Suppressor macrophage treated with lipopolysaccharide for 4 hours (primary cell): ENCODE measurements at regions not wholly inside any gene's neighbourhood (a gene's known extent, or its start where the extent isn't known, plus 50 kb on each side); places are given as distances from the start of the nearest gene placed in this dataset.
"Not testable (repeated sequence)": the region's sequence is repeated elsewhere in the genome, so short reads cannot be mapped to it uniquely, and the experiment has no call there.

Source experiments
- DNase-seq: peaks from one replicate; pipeline ENCODE4 v3.0.0-alpha.2; 2020

DNA sequence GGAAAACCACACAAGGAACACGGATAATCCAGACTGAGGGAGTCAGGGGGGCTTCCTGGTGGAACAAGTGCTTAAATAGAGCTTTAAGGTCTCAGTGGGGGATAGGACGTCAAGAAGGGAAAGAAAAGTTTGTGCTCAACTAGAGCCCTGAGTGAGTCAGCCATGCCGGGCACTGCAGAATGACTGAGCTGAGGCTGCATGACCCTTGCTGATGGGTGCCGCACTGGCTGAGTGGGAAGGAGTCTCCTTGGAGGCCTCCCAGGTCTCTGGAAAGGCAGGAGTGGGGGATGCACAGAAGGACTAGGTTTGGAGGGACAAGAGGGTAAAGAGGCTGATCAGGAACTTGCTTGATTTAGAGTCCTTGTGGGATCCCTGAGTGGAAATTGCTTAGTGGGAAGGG lies 150.3 kb downstream of the RPLP1 start:
- DNase-seq: no peak

DNA sequence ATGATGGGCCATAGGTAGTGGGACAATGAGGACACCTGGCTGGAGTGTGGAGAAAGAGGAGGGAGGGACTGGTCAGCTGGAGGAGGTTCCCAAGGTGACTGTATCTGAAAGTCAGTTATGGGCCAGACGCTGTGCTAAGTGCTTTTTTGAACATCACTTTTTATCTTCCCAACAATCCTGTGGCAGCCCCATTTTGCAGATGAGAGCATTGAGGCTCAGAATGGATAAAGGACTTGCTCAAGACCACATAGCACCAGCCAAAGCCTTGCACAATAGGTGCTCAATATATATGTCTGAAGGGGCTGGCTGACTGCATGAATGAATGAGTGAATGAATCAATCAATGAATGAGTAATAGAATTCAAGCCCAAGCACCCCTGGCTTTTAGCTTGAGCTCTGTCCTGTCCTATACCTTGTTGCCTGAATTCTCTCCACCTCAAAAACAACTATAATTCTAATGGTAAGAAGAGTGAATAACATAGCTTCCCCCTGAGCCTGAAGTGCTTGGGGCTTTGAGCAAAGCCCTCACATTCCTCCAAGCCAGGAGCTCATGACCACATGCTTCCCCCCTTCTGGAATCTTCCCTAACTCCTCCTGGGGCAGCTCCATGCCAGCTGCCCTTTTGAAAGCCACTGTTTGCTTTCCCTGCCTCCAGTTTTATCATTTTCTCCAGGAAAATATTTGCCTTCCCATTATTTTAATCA lies 150.9 kb downstream of the RPLP1 start:
- no peak for DNase-seq

DNA sequence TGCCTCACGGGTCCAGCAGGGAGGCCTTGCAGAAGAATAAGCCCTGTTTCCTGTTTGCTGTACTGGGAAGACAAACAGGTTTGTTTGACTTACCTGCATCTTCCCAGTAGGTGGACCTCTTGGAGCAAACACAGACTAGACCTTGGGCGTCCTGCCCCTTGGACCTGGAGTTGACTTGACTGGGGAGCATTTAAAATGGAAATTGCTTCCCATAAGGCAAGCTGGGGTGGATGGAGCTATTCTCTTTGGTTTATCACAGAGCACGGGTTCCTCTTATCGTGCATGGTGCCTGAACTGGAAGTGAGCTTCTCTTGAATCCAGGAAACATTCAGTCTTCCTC lies 151.4 kb downstream of the RPLP1 start:
- no peak for DNase-seq

DNA sequence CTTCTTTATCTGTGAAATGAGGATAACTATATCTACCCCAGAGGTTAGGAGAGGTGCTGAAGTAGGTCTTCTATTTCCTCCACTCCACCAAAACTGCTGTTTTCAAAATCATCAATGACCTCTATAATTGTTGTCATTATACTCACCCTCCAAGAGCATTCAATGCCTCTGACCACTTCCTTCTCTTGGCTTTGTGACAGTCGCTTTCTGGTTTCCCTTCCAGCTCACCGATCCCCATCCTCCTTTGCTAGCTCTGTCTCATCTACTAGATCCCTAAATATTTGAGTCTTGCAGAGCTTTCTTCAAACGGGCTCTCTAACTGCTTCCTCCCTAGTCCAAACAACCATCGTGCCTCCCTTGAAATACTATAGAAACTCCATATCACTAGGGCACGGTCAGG lies 153.5 kb downstream of the RPLP1 start:
- peak; percentile 43 for DNase-seq

DNA sequence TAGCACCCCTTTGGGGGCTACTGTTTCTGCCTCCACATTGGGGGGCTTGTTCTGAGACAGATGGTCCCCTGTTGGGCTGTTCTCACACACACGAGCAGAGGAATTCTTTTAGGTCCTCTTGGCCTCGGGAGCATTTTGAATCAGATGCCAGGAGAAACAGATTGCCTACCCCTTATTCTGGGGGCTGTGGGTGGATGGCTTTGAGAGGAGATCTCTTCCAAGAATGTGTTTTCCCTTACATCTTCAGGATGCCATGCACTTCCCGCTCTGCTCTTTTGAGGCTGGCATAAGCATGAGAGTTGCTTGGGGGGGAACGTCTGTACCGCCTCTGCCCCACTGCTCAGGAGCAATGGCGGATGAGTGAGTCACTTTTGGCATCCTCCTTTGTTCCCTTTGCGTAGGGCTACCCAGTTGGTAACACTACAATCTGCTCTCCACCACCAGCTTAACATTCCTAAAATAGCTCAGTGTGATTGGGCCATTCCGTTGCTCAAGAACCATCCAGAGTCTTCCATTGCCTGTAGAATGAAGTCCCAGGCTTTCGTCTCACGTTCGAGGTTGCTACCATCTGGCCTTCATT lies 154.4 kb downstream of the RPLP1 start:
- DNase-seq: peak; percentile 45

DNA sequence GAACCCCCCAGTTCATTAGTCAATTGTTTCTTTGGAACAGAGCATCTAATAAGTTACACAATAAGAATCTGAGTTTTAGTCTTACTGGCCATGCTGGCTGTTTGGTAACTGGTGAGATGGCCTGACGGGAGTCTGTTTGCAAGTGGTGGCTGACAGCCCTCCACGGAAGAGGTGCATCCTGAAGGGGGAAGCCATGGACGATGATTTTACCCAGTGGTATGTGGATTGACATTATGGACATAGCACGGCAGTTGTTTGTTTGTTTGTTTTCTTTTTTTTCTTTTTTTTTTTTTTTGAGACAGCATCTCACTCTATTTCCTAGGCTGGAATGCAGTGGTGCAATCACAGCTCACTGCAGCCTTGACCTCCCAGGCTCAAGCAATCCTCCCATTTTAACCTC lies 156.0 kb downstream of the RPLP1 start:
- DNase-seq: no peak

DNA sequence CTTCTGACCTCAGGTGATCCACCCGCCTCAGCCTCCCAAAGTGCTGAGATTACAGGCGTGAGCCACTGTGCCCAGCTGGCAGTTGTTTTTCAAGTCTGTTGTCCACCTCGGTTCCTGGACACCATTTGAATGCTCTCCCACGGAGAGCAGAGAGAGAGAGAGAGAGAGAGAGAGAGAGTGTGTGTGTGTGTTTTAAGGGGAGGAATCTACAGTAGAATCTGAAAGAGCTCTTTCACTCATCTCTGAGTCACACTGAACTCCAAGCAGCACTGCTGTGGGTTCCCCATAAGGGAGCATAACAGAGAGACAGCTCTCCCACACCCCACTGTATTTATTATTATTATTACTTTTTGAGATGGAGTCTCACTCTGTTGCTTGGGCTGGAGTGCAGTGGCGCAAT lies 156.6 kb downstream of the RPLP1 start:
- DNase-seq: peak; percentile 81

DNA sequence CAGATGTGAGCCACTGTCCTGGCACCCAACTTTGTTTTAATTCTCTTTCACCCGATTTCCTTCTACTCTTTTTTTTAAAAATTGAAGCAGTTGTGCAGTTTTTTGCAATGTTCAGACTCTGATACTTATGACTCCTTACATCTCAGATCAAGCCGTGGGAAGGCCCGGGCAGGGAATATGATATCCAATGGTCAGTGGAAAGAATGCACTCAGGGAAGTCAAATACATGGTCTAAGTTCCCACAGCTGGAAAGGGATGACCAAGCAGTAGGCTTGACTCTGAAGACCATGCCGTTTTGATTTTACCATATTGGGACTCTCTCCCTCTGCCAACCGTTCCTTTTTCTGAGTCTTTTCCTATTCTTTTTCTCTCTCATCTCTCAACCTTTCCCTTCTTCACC lies 157.2 kb downstream of the RPLP1 start:
- no peak for DNase-seq

DNA sequence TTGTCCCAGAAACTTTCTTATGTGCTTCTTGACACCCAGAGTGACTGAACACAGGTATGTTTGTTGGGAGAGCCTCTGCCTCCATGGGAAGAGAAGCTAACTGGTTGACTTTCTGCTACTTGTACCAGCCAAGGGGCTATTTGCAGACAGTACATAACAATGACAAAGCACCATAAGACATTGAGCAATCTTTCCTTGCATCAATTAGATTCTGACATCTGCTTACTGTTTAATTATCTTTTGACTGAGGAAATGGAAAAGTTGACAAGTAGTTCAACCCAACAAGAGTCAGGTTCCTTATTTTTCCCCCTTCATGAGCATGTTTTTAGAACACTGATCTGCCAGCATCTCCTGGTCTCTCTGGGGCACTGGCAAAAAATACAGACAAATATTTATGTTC lies 157.7 kb downstream of the RPLP1 start:
- DNase-seq: peak; percentile 80

DNA sequence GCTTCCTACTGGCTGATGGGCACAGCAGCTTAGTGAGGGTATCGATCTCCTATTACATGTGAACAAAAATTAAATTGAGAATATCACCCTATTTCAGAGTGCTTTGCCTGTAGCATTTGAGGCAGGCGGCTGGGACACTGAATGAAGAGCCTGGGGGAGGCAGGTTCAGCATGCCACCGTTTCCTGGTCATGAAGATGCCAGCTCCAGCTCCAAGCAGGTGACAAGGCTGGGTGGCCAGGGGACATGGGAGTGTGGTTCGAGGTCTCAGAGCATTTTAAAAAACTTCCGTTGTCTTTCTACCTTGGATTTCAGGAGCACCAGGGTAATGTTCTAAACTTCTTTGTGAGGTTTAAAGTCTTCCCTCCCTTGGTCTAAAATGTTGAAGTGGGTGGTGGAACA lies 158.2 kb downstream of the RPLP1 start:
- DNase-seq: no peak

DNA sequence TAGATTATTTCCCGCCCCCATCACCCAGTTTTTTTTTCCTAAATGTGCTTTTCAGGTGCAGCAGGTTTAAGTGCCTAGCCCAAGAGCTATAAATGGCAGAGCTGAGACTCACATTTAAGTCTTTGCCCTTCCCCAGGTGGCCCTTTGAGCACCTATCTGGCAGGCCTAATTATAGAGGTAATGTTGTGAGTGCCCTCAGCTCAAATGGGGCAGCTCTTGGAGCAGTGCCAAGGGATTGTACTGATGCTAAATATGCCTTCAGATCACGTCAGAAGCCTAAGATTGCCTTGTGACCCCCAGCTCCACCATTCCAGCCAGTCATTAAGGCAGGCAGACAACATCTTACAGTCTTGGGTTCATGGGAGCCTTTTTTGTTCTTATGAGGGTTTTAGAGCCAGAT lies 159.5 kb downstream of the RPLP1 start:
- no peak for DNase-seq

DNA sequence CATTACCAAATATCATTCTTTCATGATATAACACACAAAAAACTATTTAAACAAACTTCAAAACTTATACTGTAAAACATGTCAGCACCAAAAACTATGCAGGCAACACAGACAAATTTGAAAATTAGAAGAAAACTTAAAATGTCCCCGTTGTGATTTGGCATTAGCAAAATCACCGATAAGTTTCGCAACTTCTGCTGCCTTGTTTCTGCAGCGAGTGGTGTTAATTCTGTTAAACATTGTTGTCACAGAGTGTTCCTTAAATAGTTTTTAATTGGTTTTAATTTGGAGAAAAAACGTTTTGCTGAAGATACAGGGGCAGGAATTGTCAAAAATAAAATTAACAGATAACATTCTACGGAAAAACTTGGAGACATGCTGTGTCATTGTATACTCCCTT lies 160.6 kb downstream of the RPLP1 start:
- DNase-seq: no peak

DNA sequence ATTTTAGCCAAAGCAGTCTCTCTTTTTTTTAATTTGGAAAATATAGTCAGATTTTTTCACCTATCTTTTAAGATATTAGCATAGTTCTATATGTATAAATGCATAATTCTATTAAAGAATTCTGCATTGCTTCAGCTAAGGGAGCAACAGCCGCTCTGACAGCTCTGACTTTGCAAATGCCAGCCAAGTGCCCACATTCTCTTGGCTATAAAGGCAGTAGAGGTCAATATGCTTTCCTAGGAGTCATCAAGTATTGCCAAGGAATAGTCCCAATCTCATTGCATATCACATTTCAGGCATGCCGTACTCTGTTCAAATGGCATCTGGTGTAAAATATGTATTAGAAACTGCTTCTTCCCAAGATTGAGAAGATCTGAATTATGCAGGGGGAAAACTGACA lies 161.4 kb downstream of the RPLP1 start:
- no peak for DNase-seq

DNA sequence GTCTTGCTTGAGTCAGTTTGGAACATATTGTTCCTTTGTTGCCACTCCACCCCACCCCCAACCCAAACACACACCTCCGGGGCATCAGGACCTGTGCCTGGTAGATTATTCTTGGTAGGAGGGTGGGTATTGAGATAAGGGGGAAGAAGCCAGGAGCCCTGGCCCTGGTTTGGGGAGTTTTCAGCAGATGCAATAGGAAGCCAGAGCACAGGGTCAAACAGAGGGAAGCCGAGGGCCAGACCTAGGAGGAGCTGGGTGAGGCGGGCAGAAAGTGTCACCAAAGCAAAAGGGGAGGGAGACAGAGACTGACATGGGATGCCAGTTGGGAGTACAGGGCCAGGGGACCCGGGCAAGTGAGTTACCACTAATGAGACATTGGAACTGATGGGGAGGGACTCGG lies 163.1 kb downstream of the RPLP1 start:
- no peak for DNase-seq

DNA sequence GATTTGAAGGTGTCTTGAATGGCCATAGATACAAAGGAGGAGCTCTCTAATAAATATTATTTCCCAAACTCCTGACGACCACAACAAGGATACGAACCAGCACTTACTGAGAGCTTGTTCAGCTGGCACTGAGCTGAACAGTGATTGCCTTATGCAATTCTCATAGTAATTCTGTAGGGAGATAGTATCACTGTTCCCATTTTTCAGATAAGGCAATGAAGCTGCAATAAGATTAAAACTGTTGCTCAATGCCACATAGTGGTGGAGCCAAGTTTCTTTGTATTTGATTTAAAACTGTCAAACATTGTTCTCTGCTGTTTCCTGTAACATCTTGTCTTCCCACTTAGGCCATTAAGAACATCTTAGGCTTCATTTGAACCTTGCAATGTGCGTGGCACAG lies 163.9 kb downstream of the RPLP1 start:
- no peak for DNase-seq

DNA sequence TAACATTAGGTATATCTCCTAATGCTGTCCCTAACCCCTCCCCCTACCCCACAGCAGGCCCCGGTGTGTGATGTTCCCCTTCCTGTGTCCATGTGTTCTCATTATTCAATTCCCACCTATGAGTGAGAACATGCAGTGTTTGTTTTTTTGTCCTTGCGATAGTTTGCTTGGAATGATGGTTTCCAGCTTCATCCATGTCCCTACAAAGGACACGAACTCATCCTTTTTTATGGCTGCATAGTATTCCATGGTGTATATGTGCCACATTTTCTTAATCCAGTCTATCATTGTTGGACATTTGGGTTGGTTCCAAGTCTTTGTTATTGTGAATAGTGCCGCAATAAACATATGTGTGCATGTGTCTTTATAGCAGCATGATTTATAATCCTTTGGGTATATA lies 164.5 kb downstream of the RPLP1 start:
- not testable (repeated sequence) for DNase-seq

DNA sequence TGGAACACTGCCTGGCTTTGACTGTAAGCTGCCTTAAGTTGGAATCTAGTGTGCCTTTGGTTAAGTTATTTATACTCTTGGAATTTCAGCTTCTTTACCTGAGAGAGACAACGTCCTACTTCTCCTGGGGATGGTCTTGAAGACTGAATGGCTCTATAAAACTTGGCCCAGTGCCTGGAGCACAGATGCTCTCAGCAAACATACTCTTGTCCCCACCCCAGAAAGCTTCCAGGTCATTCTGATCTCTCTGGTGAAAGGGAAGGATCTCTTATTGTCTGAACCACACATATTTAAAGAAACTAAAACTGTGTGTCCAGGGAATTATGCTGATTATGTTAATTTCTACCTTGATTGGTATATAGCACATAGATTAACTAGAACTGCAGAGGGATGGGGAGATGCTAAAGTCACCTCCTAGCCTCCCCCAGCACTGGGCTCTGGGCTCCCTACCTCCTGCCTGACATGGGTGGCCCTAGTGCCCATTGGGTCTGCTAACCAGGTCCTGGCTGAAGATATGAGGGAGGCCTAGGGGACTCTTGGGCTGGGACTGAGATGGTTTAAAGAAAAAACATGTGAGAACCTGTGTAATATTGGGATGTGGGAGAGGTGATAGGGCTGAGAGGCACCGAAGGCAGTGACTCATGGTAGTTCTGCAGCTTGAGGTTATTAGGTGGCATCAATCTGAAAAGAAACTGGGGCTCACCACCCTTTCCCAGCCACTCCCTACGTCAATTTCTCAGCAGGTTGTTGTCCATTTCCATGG lies 171.0 kb downstream of the RPLP1 start:
- no peak for DNase-seq

DNA sequence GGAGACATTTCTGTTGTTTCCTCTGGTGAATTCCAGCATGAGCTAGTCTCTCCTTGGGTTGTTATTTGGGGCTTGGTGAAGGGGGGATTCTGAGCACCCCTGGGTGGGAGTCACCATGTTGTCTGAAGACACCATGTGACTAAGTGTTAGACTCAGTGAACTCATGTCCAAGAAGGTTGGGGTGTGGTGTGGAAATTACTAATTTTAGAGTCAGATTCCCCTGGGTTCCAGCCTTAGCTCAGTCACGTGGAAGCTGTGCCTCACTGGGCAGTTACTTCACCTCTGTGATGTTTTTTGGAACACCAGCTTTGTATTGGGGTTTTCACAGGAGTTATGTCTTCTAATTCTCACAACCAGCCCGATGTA lies 171.5 kb downstream of the RPLP1 start:
- DNase-seq: no peak

DNA sequence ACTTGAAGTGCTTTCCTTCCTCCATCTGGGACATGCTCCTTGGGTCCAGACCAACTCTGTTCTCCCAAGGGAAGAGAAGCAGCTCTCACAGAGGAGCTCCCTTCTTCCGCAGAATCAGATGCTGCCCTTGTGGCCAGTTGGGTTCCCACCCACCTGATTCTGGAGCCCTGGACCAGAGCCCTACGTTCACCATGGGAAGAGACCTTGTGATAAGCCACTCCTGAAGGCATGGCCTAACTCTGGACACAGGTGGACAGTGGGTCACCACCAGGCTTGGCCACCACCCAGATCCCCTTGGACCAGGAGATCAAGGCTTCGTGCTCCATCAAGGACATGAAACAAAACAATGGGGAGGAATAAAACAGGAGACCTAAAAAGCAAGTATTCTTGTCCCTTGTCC lies 172.2 kb downstream of the RPLP1 start:
- DNase-seq: no peak

DNA sequence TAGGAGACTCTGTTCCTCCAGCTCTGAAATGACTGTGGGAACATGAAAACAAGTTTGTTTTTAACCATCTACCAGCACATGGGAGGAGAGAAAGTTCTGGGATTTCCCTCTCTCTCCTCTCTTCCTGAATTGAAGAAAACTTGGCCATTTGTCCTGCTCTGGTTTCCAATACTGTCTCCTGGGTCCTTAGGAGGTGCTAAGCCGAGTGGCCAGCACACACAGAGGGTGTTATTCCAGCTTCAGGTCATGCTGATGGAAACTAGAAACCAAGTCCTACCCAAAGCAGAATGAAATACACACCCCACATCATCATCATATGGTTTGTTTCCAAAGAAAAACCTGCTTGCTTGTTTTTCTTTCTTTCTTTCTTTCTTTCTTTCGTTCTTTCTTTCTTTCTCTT lies 172.7 kb downstream of the RPLP1 start:
- no peak for DNase-seq

DNA sequence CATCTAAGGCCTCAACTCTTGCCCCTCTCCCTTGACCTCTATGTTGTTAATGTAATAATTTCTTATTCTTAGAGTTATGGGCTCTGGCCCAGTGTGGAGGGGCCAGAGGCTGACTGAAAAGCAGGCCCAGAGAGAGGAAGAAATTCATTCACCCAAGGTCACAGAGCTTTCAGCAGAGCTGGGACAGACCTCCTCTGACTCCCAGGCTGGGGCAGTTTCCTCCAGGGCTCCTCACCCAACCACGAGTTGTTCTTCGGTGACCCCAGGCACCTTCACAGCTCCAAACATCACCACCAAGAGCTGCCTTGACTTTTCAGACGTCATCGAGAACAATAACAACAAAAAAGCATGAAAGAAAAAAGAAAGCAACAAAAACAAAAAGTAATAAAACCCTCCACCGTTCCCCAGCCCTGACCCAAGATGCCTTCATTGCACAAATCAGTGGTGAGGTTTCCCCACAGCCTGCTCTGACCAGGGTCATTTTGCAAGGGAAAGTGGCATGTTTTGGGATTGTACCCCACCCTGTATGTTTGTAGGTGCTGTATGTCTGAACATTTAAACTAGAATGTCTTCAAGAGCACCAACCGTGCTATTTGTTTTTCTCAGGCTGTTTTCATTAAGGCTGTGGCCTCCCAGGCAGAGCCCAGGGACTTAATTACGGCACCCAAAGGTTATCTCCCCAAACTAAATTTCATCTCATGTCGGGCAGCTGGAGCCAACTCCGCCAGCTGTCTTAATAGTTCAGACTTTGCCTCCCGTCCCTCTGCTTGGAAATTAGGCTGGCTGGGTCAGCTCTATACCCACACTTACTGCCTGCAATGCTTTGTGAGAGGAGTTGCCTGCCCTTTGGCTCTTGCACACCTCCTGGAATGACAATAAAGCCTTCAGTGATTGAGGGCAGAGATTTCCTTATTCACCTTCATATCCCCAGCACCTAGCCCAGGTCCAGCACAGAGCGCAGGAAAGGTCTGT lies 173.8 kb downstream of the RPLP1 start:
- no peak for DNase-seq

DNA sequence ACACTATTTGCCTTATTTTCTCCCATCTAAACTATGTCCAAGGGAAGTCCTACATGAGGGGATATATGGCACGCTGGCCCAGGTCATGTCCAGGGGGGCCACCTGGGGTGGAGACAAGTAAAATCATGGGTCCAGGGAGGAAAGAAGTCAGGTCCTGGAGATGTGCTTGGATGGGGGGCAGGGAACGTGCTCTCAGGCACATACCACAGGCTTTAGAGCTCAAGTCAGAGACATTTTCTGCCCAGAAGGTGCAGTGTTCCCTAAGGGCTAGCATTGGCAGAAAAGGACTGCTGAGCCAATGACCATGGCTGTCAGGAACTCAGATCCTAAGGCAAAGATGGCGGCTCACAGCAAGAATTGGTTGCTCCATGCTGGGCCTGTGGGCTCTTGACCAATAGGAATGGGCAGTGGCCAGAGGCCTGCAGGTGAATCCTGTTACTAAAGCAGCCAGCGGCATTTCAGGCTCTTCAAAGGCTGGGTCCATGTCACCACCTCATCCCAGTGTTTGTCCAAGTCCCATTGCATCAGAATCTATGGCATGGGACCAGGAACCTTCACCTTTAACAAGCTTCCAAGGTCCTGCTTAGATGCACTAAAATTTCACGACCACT lies 175.0 kb downstream of the RPLP1 start:
- DNase-seq: no peak
